CD14-positive monocyte (primary cell): ENCODE measurements at regions not wholly inside any gene's neighbourhood (a gene's known extent, or its start where the extent isn't known, plus 50 kb on each side); places are given as distances from the start of the nearest gene placed in this dataset.

Experiments used
- DNase-seq, 3 donors: peaks; one replicate each; pipeline ENCODE4 v3.0.0-alpha.2; 2011 to 2022
- H2AFZ ChIP-seq: 2 replicates; pipeline ENCODE4 v1.6.0; 2012; ENCODE audit warnings: mild to moderate bottlenecking, low read depth, low read length, inconsistent platforms; ENCODE audit not compliant: insufficient read depth, poor library complexity, severe bottlenecking
- H3K27ac ChIP-seq, 2 donors: 1 replicate in 1 of 2; 2 replicates in 1 of 2; pipeline ENCODE4 v1.5.1; 2012 to 2013; ENCODE audit warnings: low read length in 2 of 2, control low read depth in 1 of 2, inconsistent platforms in 1 of 2, low read depth in 1 of 2, mild to moderate bottlenecking in 1 of 2
- H3K27me3 ChIP-seq, 2 donors: one replicate each; pipeline versions ENCODE4 v1.6.0 to v1.6.1; 2011 to 2013; ENCODE audit warnings: low read length in 2 of 2; ENCODE audit not compliant: control insufficient read depth in 2 of 2, insufficient read depth in 2 of 2
- H3K36me3 ChIP-seq, 2 donors: replicated peaks in 1 of 2; 1 replicate in 1 of 2; 2 replicates in 1 of 2; pipeline versions ENCODE4 v1.5.1 to v1.6.1; 2012 to 2013; ENCODE audit warnings: low read length in 2 of 2, control low read depth in 1 of 2, inconsistent platforms in 1 of 2, mild to moderate bottlenecking in 1 of 2; ENCODE audit not compliant: insufficient read depth in 2 of 2, control insufficient read depth in 1 of 2
- H3K4me1 ChIP-seq, 2 donors: 1 replicate in 1 of 2; 2 replicates in 1 of 2; pipeline versions ENCODE4 v1.5.1 to v1.6.1; 2012 to 2013; ENCODE audit warnings: low read length in 2 of 2, control low read depth in 1 of 2, inconsistent platforms in 1 of 2, mild to moderate bottlenecking in 1 of 2, moderate library complexity in 1 of 2; ENCODE audit not compliant: insufficient read depth in 2 of 2, control insufficient read depth in 1 of 2
- H3K4me2 ChIP-seq: replicated peaks from 2 replicates; pipeline ENCODE3; 2012; ENCODE audit warnings: low read length, moderate library complexity, mild to moderate bottlenecking; ENCODE audit not compliant: poor library complexity, severe bottlenecking; ENCODE audit errors: extremely low read depth
- H3K4me3 ChIP-seq, 3 experiments: fragments of 200-600 bp in 1 of 3; sonication (generic) in 1 of 3; replicated peaks in 1 of 3; 1 replicate in 2 of 3; 2 replicates in 1 of 3; pipeline ENCODE4 v1.5.1; 2011 to 2013; ENCODE audit warnings: low read length in 3 of 3, mild to moderate bottlenecking in 3 of 3, control low read depth in 2 of 3, low read depth in 2 of 3, inconsistent platforms in 1 of 3, moderate library complexity in 1 of 3
- H3K79me2 ChIP-seq: 2 replicates; pipeline ENCODE4 v1.6.0; 2012; ENCODE audit warnings: mild to moderate bottlenecking, control low read depth, inconsistent platforms, low read length, moderate library complexity; ENCODE audit not compliant: insufficient read depth
- H3K9ac ChIP-seq: 2 replicates; pipeline ENCODE4 v1.6.0; 2017; ENCODE audit warnings: low read length, mild to moderate bottlenecking; ENCODE audit not compliant: insufficient read depth, poor library complexity, severe bottlenecking
- H3K9me3 ChIP-seq, 2 donors: replicated peaks in 1 of 2; 1 replicate in 1 of 2; 2 replicates in 1 of 2; pipeline versions ENCODE4 v1.5.1 to v1.6.1; 2012 to 2013; ENCODE audit warnings: low read length in 2 of 2, control low read depth in 1 of 2; ENCODE audit not compliant: control insufficient read depth in 1 of 2, insufficient read depth in 1 of 2
- H4K20me1 ChIP-seq: 2 replicates; pipeline ENCODE4 v1.6.0; 2012; ENCODE audit warnings: mild to moderate bottlenecking, low read length, control low read depth, moderate library complexity; ENCODE audit not compliant: insufficient read depth
- H3K27ac Mint-ChIP-seq, 7 donors: one replicate each; pipeline ENCODE4 v1.8.0; 2020; ENCODE audit warnings: mild to moderate bottlenecking in 7 of 7, mixed read lengths in 7 of 7, moderate library complexity in 6 of 7, inconsistent platforms in 2 of 7
- H3K27me3 Mint-ChIP-seq, 3 donors: one replicate each; pipeline ENCODE4 v1.8.0; 2021 to 2022; ENCODE audit warnings: low read depth in 3 of 3, mild to moderate bottlenecking in 3 of 3, mixed read lengths in 3 of 3, moderate library complexity in 3 of 3, inconsistent platforms in 1 of 3
- H3K36me3 Mint-ChIP-seq, 2 donors: one replicate each; pipeline ENCODE4 v1.8.0; 2020; ENCODE audit warnings: mixed read lengths in 2 of 2, inconsistent platforms in 1 of 2, mild to moderate bottlenecking in 1 of 2
- H3K4me1 Mint-ChIP-seq: one replicate; pipeline ENCODE4 v1.8.0; 2020; ENCODE audit warnings: mild to moderate bottlenecking, mixed read lengths
- H3K4me3 Mint-ChIP-seq, 2 donors: one replicate each; pipeline ENCODE4 v1.8.0; 2020; ENCODE audit warnings: mild to moderate bottlenecking in 2 of 2, mixed read lengths in 2 of 2, moderate library complexity in 1 of 2
- H3K9me3 Mint-ChIP-seq, 7 donors: one replicate each; pipeline ENCODE4 v1.8.0; 2020 to 2022; ENCODE audit warnings: mixed read lengths in 7 of 7, mild to moderate bottlenecking in 6 of 7, moderate library complexity in 6 of 7, inconsistent platforms in 2 of 7
- CTCF ChIP-seq: fragments of 200-600 bp; IDR thresholded peaks from one replicate; pipeline ENCODE4 v1.8.0; 2022; ENCODE audit warnings: antibody characterized with exemption, mild to moderate bottlenecking
- WGBS: methylation state at CpG from one replicate; pipeline ENCODE4 v1.1.5; 2013; ENCODE audit warnings: missing lambda C conversion rate; ENCODE audit not compliant: insufficient coverage; 5-methylcytosine and 5-hydroxymethylcytosine counted together
- intact Hi-C, 2 donors: fragments of 100-400 bp; cut with micrococcal nuclease; formaldehyde crosslinking; loops; one replicate each; pipeline versions ENCODE4 v1.15.0 to v1.15.1; 2023

- DNase-seq = no peak
- H3K9me3 Mint-ChIP-seq = peaks cover 0 to 8% (median 5%) of the 10 kb centered on the region in 7 donors
- H3K9ac ChIP-seq = no peak overlapping the region
- no peaks in the 10 kb centered on the region for H3K4me1 ChIP-seq
- intact Hi-C loops = no loop called here
- H3K4me3 ChIP-seq = no peak overlapping the region
- H3K27me3 ChIP-seq = no peaks in the 10 kb centered on the region
- H4K20me1 ChIP-seq = no peaks in the 10 kb centered on the region
- no peaks in the 10 kb centered on the region for H3K4me1 Mint-ChIP-seq
- no peaks in the 10 kb centered on the region for H3K79me2 ChIP-seq
- TF ChIP-seq CTCF = no peak
- H3K36me3 Mint-ChIP-seq = no peaks in the 10 kb centered on the region
- no peak overlapping the region for H2AFZ ChIP-seq
- no peak overlapping the region for H3K27ac Mint-ChIP-seq
- H3K36me3 ChIP-seq = no peaks in the 10 kb centered on the region
- H3K4me3 Mint-ChIP-seq = no peak overlapping the region
- H3K27ac ChIP-seq = no peak overlapping the region
- no peak overlapping the region for H3K4me2 ChIP-seq
- H3K9me3 ChIP-seq = peaks cover 0 to 4% of the 10 kb centered on the region in 2 donors
- no peaks in the 10 kb centered on the region for H3K27me3 Mint-ChIP-seq
Measured at GRCh38 chr5:68024426-68024825, 191.1 kb upstream of the PIK3R1 start.

- no peaks in the 10 kb centered on the region for H3K79me2 ChIP-seq
- Mint-ChIP-seq H3K27ac (no peak overlapping the region), H3K9me3 (peaks cover 4 to 13% (median 6%) of the 10 kb centered on the region in 7 donors), H3K27me3 (no peaks in the 10 kb centered on the region), H3K4me1 (no peaks in the 10 kb centered on the region), H3K36me3 (no peaks in the 10 kb centered on the region), H3K4me3 (no peak overlapping the region)
- H4K20me1 ChIP-seq = no peaks in the 10 kb centered on the region
- H3K36me3 ChIP-seq = no peaks in the 10 kb centered on the region
- H3K4me3 ChIP-seq = no peak overlapping the region
- no peaks in the 10 kb centered on the region for H3K27me3 ChIP-seq
- TF ChIP-seq CTCF = no peak
- no peak overlapping the region for H2AFZ ChIP-seq
- no peak overlapping the region for H3K27ac ChIP-seq
- H3K4me2 ChIP-seq = no peak overlapping the region
- H3K9ac ChIP-seq = no peak overlapping the region
- intact Hi-C loops = no loop called here
- no peak for DNase-seq
- H3K9me3 ChIP-seq = peaks cover 0 to 4% of the 10 kb centered on the region in 2 donors
- H3K4me1 ChIP-seq = no peaks in the 10 kb centered on the region
- WGBS = no CpG with 5 or more reads among the region's 4 CpGs
Measured at GRCh38 chr5:68021916-68022315, 193.6 kb upstream of the PIK3R1 start.
